ENCODE measurements at regions not wholly inside any gene's neighbourhood (a gene's known extent, or its start where the extent isn't known, plus 50 kb on each side); places are given as distances from the start of the nearest gene placed in this dataset.

DNA sequence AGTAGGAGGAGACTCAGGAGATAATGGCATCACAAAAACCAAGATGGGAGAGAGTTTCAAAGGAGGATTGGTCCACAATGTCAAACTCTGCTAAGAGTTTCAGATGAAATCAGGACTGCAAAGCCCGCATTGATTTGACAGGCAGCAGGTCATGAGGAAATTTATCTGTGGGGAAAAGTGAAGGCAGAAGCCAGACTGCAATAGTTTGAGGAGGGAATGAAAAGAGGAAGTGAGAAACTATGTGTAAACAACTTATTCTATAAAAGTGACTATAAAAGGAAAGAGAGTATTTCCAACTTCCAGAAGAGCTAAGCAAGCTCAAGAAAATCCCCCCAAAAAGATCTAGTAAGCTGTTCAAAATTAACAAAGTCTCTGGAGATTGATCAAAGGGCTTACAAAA lies 66.3 kb upstream of the DGKK start:
- DNase-seq (ENCODE audit: low read depth in 1 of 2, low spot score in 1 of 2), result no peak
- TF ChIP-seq, protein P1, sequence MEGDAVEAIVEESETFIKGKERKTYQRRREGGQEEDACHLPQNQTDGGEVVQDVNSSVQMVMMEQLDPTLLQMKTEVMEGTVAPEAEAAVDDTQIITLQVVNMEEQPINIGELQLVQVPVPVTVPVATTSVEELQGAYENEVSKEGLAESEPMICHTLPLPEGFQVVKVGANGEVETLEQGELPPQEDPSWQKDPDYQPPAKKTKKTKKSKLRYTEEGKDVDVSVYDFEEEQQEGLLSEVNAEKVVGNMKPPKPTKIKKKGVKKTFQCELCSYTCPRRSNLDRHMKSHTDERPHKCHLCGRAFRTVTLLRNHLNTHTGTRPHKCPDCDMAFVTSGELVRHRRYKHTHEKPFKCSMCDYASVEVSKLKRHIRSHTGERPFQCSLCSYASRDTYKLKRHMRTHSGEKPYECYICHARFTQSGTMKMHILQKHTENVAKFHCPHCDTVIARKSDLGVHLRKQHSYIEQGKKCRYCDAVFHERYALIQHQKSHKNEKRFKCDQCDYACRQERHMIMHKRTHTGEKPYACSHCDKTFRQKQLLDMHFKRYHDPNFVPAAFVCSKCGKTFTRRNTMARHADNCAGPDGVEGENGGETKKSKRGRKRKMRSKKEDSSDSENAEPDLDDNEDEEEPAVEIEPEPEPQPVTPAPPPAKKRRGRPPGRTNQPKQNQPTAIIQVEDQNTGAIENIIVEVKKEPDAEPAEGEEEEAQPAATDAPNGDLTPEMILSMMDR (IDR thresholded peaks at IDR 0.05; ENCODE audit: insufficient read depth, low read length), result no peak
- TF ChIP-seq, protein P2, sequence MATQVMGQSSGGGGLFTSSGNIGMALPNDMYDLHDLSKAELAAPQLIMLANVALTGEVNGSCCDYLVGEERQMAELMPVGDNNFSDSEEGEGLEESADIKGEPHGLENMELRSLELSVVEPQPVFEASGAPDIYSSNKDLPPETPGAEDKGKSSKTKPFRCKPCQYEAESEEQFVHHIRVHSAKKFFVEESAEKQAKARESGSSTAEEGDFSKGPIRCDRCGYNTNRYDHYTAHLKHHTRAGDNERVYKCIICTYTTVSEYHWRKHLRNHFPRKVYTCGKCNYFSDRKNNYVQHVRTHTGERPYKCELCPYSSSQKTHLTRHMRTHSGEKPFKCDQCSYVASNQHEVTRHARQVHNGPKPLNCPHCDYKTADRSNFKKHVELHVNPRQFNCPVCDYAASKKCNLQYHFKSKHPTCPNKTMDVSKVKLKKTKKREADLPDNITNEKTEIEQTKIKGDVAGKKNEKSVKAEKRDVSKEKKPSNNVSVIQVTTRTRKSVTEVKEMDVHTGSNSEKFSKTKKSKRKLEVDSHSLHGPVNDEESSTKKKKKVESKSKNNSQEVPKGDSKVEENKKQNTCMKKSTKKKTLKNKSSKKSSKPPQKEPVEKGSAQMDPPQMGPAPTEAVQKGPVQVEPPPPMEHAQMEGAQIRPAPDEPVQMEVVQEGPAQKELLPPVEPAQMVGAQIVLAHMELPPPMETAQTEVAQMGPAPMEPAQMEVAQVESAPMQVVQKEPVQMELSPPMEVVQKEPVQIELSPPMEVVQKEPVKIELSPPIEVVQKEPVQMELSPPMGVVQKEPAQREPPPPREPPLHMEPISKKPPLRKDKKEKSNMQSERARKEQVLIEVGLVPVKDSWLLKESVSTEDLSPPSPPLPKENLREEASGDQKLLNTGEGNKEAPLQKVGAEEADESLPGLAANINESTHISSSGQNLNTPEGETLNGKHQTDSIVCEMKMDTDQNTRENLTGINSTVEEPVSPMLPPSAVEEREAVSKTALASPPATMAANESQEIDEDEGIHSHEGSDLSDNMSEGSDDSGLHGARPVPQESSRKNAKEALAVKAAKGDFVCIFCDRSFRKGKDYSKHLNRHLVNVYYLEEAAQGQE (IDR thresholded peaks at IDR 0.05; ENCODE audit: insufficient replicate concordance, low read depth), result no peak
- no peak for TF ChIP-seq GABPA (IDR thresholded peaks at IDR 0.05; ENCODE audit: low read depth)
- no peak for TF ChIP-seq POLR2AphosphoS5 (IDR thresholded peaks at IDR 0.05; ENCODE audit: low read depth)
- TF ChIP-seq SPI1 (IDR thresholded peaks at IDR 0.05; ENCODE audit: borderline replicate concordance, low read depth), result peak; percentile 83
- Histone ChIP-seq H3K27me3 (ENCODE audit: insufficient read depth, poor library complexity, severe bottlenecking) (no peaks in the 10 kb centered on the region), H3K27ac (replicated peaks) (no peak overlapping the region), H3K4me3 (replicated peaks; ENCODE audit: insufficient read depth, low read length) (no peak overlapping the region)

Measured in HL-60 (cell line).